Gastroesophageal sphincter (tissue), 3 donors: ENCODE measurements at regions not wholly inside any gene's neighbourhood (a gene's known extent, or its start where the extent isn't known, plus 50 kb on each side); places are given as distances from the start of the nearest gene placed in this dataset.

Experiments used
- POLR2A ChIP-seq, 2 donors: fragments of 450-650 bp; IDR thresholded peaks; one replicate each; pipeline ENCODE4 v1.6.1; 2017; ENCODE audit warnings: antibody characterized with exemption in 2 of 2, mild to moderate bottlenecking in 2 of 2, moderate library complexity in 1 of 2
- TF ChIP-seq, protein P1 (sequence below), 4 experiments: fragments of 200-600 bp in 2 of 4; fragments of 450-650 bp in 2 of 4; sonication (generic) in 1 of 4; IDR thresholded peaks; one replicate each; pipeline ENCODE4 v1.5.1; 2017 to 2019; ENCODE audit warnings: antibody characterized with exemption in 4 of 4, mild to moderate bottlenecking in 2 of 4, moderate library complexity in 2 of 4

DNA sequence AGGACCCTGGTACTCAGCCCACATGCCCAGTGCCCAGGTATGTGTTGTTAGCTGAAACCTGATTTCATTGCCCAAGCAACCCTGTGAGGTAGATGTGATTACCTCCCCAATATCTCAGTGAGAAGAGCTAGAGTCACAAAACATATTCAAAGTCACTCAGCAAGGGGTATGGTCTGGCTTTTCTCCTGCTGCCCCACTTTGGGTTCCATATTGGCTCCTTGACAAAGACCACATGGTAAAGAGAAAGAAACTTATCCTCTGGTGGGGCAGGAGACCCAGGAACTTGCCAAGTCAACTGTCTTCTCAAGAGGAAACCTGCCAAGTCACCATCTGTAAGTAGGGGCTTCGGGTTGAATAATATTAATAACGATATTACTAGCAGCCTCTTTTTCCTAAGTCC, 148.3 kb upstream of the LMCD1 start:
- TF ChIP-seq, protein P1, sequence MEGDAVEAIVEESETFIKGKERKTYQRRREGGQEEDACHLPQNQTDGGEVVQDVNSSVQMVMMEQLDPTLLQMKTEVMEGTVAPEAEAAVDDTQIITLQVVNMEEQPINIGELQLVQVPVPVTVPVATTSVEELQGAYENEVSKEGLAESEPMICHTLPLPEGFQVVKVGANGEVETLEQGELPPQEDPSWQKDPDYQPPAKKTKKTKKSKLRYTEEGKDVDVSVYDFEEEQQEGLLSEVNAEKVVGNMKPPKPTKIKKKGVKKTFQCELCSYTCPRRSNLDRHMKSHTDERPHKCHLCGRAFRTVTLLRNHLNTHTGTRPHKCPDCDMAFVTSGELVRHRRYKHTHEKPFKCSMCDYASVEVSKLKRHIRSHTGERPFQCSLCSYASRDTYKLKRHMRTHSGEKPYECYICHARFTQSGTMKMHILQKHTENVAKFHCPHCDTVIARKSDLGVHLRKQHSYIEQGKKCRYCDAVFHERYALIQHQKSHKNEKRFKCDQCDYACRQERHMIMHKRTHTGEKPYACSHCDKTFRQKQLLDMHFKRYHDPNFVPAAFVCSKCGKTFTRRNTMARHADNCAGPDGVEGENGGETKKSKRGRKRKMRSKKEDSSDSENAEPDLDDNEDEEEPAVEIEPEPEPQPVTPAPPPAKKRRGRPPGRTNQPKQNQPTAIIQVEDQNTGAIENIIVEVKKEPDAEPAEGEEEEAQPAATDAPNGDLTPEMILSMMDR (IDR thresholded peaks at IDR 0.05) = no peak
- TF ChIP-seq POLR2A (IDR thresholded peaks at IDR 0.05) = no peak
